ENCODE measurements at regions not wholly inside any gene's neighbourhood (a gene's known extent, or its start where the extent isn't known, plus 50 kb on each side); places are given as distances from the start of the nearest gene placed in this dataset.
A peak's percentile ranks its signal among the peaks of the same experiment; 100 is the strongest.

DNA sequence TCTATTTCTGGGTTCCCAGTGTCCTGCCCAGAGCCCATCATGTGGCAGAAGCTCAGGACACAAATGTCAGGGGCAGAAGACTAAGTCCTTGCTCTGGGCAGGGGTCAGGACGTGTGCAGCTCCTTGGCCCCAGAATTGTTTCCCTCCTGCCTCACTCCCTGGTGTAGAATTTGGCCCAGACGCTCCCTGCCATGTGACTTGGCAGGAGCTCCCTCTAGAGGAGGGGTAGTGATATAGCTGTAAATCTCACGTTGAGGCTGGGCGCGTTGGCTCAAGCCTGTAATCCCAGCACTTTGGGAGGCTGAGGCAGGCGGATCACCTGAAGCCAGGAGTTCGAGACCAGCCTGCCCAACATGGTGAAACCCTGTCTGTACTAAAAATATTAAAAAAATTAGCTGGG, 91.2 kb downstream of the UBIAD1 start:
- TF ChIP-seq EP300 (IDR thresholded peaks at IDR 0.05; ENCODE audit: low read depth): no peak
- peak in 4 of 5 experiments; percentile 10 to 41 (median 26) for TF ChIP-seq CTCF (IDR thresholded peaks at IDR 0.05)
- no peaks in the 10 kb centered on the region for H3K9me3 ChIP-seq
- H3K27ac ChIP-seq: no peak overlapping the region
- no peak overlapping the region for H3K4me3 ChIP-seq
- H3K27me3 ChIP-seq: peaks cover 3% of the 10 kb centered on the region
- peak; percentile 14 for DNase-seq
- in situ Hi-C loops (cut with MboI; ENCODE audit: low pct_ligation_motif_present in 1 of 4, low pct_unique_long_range_greater_than_20kb in 1 of 4, low sequenced_read_pairs in 3 of 4): no loop called here
- WGBS, 2 donors (ENCODE audit: low coverage in 1 of 2): 37% methylated on average over 7 of the region's 7 CpGs; no CpG with 5 or more reads in 1 of the 2 donors
- no peaks in the 10 kb centered on the region for H3K4me1 ChIP-seq
- intact Hi-C loops (cut with DNase I; ENCODE audit: low total_unique reads): no loop called here
- H3K36me3 ChIP-seq: no peaks in the 10 kb centered on the region

DNA sequence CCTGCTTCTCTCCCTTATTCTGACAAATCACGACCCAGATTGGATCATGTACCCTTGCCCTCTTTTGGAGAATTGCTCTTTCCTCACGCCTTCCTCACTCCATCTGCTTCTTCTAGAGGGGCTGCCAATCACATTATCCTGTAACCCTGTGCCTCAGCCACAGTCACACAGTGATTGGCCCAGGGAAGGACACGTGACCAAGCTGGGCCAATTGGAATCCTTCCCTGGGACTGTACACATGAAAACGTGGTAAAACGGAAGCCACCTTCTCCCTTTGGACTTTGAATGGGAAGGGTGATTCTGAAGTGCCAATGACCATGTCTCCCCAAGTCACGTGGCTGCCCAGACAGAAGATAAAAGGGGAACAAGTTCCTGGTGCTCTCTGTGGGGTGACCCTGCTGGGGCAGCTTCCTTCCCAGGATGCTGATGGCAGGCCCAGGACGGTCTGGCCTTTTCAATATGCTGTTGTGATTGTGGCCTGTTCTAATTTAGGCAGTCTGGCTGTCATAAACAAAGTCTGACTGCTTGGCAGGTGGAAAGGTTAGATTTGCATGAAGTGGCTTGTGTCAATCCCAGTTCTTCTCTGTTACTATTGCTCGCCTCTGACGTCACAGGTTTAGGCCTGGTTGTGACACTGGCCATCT, 92.9 kb downstream of the UBIAD1 start:
- WGBS, 2 donors (ENCODE audit: low coverage in 1 of 2): 75 to 78% methylated on average over 2 to 9 of the region's 9 CpGs
- Histone ChIP-seq H3K27ac (no peak overlapping the region), H3K27me3 (no peaks in the 10 kb centered on the region), H3K9me3 (no peaks in the 10 kb centered on the region), H3K4me3 (no peak overlapping the region), H3K4me1 (no peaks in the 10 kb centered on the region), H3K36me3 (no peaks in the 10 kb centered on the region)
- in situ Hi-C loops (cut with MboI; ENCODE audit: low pct_ligation_motif_present in 1 of 4, low pct_unique_long_range_greater_than_20kb in 1 of 4, low sequenced_read_pairs in 3 of 4): no loop called here
- no peak for DNase-seq
- intact Hi-C loops (cut with DNase I; ENCODE audit: low total_unique reads): no loop called here
- no peak for TF ChIP-seq CTCF (IDR thresholded peaks at IDR 0.05)
- no peak for TF ChIP-seq POLR2AphosphoS5 (IDR thresholded peaks at IDR 0.05)
- TF ChIP-seq EP300 (IDR thresholded peaks at IDR 0.05; ENCODE audit: low read depth): no peak
- TF ChIP-seq POLR2A (IDR thresholded peaks at IDR 0.05): no peak

- intact Hi-C loops (cut with DNase I; ENCODE audit: low total_unique reads) (no loop called here), in situ Hi-C loops (cut with MboI; ENCODE audit: low pct_ligation_motif_present in 1 of 4, low pct_unique_long_range_greater_than_20kb in 1 of 4, low sequenced_read_pairs in 3 of 4) (no loop called here)
- H3K4me3 ChIP-seq: no peak overlapping the region
- no peaks in the 10 kb centered on the region for H3K9me3 ChIP-seq
- H3K4me1 ChIP-seq: no peaks in the 10 kb centered on the region
- H3K27ac ChIP-seq: no peak overlapping the region
- 73 to 100% methylated on average over 2 to 10 of the region's 10 CpGs for WGBS, 2 donors (ENCODE audit: low coverage in 1 of 2)
- H3K27me3 ChIP-seq: no peaks in the 10 kb centered on the region
- TF ChIP-seq POLR2A (IDR thresholded peaks at IDR 0.05) (no peak), EP300 (IDR thresholded peaks at IDR 0.05; ENCODE audit: low read depth) (no peak), CTCF (IDR thresholded peaks at IDR 0.05) (no peak), POLR2AphosphoS5 (IDR thresholded peaks at IDR 0.05) (no peak)
- no peak for DNase-seq
- H3K36me3 ChIP-seq: no peaks in the 10 kb centered on the region
These were observed 100.3 kb downstream of the UBIAD1 start for GRCh38 chr1:11373029-11373894.

- H3K27ac ChIP-seq: no peak overlapping the region
- H3K4me3 ChIP-seq: no peak overlapping the region
- TF ChIP-seq EP300 (IDR thresholded peaks at IDR 0.05; ENCODE audit: low read depth): no peak
- no peak for TF ChIP-seq POLR2A (IDR thresholded peaks at IDR 0.05)
- TF ChIP-seq CTCF (IDR thresholded peaks at IDR 0.05): no peak
- TF ChIP-seq POLR2AphosphoS5 (IDR thresholded peaks at IDR 0.05): no peak
- no peaks in the 10 kb centered on the region for H3K4me1 ChIP-seq
- in situ Hi-C loops (cut with MboI; ENCODE audit: low pct_ligation_motif_present in 1 of 4, low pct_unique_long_range_greater_than_20kb in 1 of 4, low sequenced_read_pairs in 3 of 4) (no loop called here), intact Hi-C loops (cut with DNase I; ENCODE audit: low total_unique reads) (no loop called here)
- no peaks in the 10 kb centered on the region for H3K9me3 ChIP-seq
- H3K27me3 ChIP-seq: no peaks in the 10 kb centered on the region
- WGBS, 2 donors (ENCODE audit: low coverage in 1 of 2): 52% methylated on average over 4 of the region's 5 CpGs; no CpG with 5 or more reads in 1 of the 2 donors
- no peaks in the 10 kb centered on the region for H3K36me3 ChIP-seq
- DNase-seq: no peak
These were observed 101.1 kb downstream of the UBIAD1 start for GRCh38 chr1:11373895-11374747.

Data from transverse colon (tissue), 4 donors.